ENCODE measurements at regions not wholly inside any gene's neighbourhood (a gene's known extent, or its start where the extent isn't known, plus 50 kb on each side); places are given as distances from the start of the nearest gene placed in this dataset.
A peak's percentile ranks its signal among the peaks of the same experiment; 100 is the strongest.

DNA sequence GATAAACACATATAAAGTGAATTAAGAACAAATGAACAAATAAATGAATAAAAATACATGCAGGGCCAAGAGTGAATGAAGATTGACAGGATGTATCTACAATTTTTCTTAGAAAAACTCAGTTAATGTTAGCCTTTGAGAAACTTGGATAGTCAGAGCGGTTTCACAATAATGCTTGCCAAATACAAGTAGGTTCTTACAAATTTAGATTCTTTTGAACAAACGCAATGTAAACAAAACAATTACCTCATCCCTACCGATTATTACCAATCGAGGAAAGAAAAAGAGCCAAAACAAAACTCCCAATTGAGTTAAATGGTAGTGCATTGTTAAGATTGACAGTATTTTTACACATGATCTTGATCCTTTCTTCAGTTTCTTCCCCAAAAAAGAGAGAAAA, 176.9 kb upstream of the DEPDC1 start (continued):
- TF ChIP-seq, protein P1, sequence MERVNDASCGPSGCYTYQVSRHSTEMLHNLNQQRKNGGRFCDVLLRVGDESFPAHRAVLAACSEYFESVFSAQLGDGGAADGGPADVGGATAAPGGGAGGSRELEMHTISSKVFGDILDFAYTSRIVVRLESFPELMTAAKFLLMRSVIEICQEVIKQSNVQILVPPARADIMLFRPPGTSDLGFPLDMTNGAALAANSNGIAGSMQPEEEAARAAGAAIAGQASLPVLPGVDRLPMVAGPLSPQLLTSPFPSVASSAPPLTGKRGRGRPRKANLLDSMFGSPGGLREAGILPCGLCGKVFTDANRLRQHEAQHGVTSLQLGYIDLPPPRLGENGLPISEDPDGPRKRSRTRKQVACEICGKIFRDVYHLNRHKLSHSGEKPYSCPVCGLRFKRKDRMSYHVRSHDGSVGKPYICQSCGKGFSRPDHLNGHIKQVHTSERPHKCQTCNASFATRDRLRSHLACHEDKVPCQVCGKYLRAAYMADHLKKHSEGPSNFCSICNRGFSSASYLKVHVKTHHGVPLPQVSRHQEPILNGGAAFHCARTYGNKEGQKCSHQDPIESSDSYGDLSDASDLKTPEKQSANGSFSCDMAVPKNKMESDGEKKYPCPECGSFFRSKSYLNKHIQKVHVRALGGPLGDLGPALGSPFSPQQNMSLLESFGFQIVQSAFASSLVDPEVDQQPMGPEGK (CRISPR knock-in tag; IDR thresholded peaks at IDR 0.05; ENCODE audit: borderline replicate concordance): no peak

- no peak for ATAC-seq
- no peak for TF ChIP-seq OSR1 (CRISPR knock-in tag; IDR thresholded peaks at IDR 0.05)
- TF ChIP-seq ZFP3 (CRISPR knock-in tag; IDR thresholded peaks at IDR 0.05): no peak
- no peak for TF ChIP-seq ISL1 (CRISPR knock-in tag; IDR thresholded peaks at IDR 0.05)
- no peak for TF ChIP-seq ZC3H10 (CRISPR knock-in tag; IDR thresholded peaks at IDR 0.05)
- no peak for TF ChIP-seq GLIS3 (CRISPR knock-in tag; IDR thresholded peaks at IDR 0.05)
- no peak for TF ChIP-seq CREB5 (CRISPR knock-in tag; IDR thresholded peaks at IDR 0.05; ENCODE audit: low read depth)
- TF ChIP-seq, protein P2, sequence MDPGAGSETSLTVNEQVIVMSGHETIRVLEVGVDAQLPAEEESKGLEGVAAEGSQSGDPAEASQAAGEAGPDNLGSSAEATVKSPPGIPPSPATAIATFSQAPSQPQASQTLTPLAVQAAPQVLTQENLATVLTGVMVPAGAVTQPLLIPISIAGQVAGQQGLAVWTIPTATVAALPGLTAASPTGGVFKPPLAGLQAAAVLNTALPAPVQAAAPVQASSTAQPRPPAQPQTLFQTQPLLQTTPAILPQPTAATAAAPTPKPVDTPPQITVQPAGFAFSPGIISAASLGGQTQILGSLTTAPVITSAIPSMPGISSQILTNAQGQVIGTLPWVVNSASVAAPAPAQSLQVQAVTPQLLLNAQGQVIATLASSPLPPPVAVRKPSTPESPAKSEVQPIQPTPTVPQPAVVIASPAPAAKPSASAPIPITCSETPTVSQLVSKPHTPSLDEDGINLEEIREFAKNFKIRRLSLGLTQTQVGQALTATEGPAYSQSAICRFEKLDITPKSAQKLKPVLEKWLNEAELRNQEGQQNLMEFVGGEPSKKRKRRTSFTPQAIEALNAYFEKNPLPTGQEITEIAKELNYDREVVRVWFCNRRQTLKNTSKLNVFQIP (CRISPR knock-in tag; IDR thresholded peaks at IDR 0.05; ENCODE audit: borderline replicate concordance, low read depth): no peak
- TF ChIP-seq RARB (CRISPR knock-in tag; IDR thresholded peaks at IDR 0.05): no peak
- TF ChIP-seq ZNF70 (CRISPR knock-in tag; IDR thresholded peaks at IDR 0.05): no peak
- no peak for TF ChIP-seq ZNF565 (CRISPR knock-in tag; conservative IDR thresholded peaks at IDR 0.05; ENCODE audit: low read depth)
- TF ChIP-seq ARNTL (CRISPR knock-in tag; IDR thresholded peaks at IDR 0.05; ENCODE audit: borderline replicate concordance, low read depth): no peak
- TF ChIP-seq, protein P3, sequence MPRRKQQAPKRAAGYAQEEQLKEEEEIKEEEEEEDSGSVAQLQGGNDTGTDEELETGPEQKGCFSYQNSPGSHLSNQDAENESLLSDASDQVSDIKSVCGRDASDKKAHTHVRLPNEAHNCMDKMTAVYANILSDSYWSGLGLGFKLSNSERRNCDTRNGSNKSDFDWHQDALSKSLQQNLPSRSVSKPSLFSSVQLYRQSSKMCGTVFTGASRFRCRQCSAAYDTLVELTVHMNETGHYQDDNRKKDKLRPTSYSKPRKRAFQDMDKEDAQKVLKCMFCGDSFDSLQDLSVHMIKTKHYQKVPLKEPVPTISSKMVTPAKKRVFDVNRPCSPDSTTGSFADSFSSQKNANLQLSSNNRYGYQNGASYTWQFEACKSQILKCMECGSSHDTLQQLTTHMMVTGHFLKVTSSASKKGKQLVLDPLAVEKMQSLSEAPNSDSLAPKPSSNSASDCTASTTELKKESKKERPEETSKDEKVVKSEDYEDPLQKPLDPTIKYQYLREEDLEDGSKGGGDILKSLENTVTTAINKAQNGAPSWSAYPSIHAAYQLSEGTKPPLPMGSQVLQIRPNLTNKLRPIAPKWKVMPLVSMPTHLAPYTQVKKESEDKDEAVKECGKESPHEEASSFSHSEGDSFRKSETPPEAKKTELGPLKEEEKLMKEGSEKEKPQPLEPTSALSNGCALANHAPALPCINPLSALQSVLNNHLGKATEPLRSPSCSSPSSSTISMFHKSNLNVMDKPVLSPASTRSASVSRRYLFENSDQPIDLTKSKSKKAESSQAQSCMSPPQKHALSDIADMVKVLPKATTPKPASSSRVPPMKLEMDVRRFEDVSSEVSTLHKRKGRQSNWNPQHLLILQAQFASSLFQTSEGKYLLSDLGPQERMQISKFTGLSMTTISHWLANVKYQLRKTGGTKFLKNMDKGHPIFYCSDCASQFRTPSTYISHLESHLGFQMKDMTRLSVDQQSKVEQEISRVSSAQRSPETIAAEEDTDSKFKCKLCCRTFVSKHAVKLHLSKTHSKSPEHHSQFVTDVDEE (CRISPR knock-in tag; IDR thresholded peaks at IDR 0.05): no peak
- TF ChIP-seq, protein P4, sequence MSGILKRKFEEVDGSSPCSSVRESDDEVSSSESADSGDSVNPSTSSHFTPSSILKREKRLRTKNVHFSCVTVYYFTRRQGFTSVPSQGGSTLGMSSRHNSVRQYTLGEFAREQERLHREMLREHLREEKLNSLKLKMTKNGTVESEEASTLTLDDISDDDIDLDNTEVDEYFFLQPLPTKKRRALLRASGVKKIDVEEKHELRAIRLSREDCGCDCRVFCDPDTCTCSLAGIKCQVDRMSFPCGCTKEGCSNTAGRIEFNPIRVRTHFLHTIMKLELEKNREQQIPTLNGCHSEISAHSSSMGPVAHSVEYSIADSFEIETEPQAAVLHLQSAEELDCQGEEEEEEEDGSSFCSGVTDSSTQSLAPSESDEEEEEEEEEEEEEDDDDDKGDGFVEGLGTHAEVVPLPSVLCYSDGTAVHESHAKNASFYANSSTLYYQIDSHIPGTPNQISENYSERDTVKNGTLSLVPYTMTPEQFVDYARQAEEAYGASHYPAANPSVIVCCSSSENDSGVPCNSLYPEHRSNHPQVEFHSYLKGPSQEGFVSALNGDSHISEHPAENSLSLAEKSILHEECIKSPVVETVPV (CRISPR knock-in tag; IDR thresholded peaks at IDR 0.05): no peak
- TF ChIP-seq PPARA (CRISPR knock-in tag; IDR thresholded peaks at IDR 0.05; ENCODE audit: borderline replicate concordance): no peak
- no peak for TF ChIP-seq TCF4 (CRISPR knock-in tag; IDR thresholded peaks at IDR 0.05; ENCODE audit: borderline replicate concordance)
- TF ChIP-seq BACH2 (CRISPR knock-in tag; IDR thresholded peaks at IDR 0.05; ENCODE audit: borderline replicate concordance): no peak
- TF ChIP-seq CSDC2 (CRISPR knock-in tag; IDR thresholded peaks at IDR 0.05): no peak
- no peak for TF ChIP-seq ZNF8 (CRISPR knock-in tag; IDR thresholded peaks at IDR 0.05)
Observed at GRCh38 chr1:68675336-68675735, 178.5 kb upstream of the DEPDC1 start.

- ATAC-seq: no peak
- TF ChIP-seq ZNF8 (CRISPR knock-in tag; IDR thresholded peaks at IDR 0.05): 0 out of 2 replicates have a peak, but pooled peaks have one; percentile 14
- TF ChIP-seq GLIS3 (CRISPR knock-in tag; IDR thresholded peaks at IDR 0.05): no peak
Observed at GRCh38 chr1:68677684-68678351, 180.9 kb upstream of the DEPDC1 start.

GRCh38 chr1:68696221-68696620, 199.3 kb upstream of the DEPDC1 start:
- no peak for ATAC-seq
- TF ChIP-seq SNAI2 (CRISPR knock-in tag; IDR thresholded peaks at IDR 0.05) (no peak), ZC3H10 (CRISPR knock-in tag; IDR thresholded peaks at IDR 0.05) (no peak), PPARA (CRISPR knock-in tag; IDR thresholded peaks at IDR 0.05; ENCODE audit: borderline replicate concordance) (no peak), RARB (CRISPR knock-in tag; IDR thresholded peaks at IDR 0.05) (no peak), ZFP3 (CRISPR knock-in tag; IDR thresholded peaks at IDR 0.05) (no peak), GLIS3 (CRISPR knock-in tag; IDR thresholded peaks at IDR 0.05) (no peak), TOX (CRISPR knock-in tag; IDR thresholded peaks at IDR 0.05; ENCODE audit: borderline replicate concordance) (no peak)
